ENCODE measurements at regions not wholly inside any gene's neighbourhood (a gene's known extent, or its start where the extent isn't known, plus 50 kb on each side); places are given as distances from the start of the nearest gene placed in this dataset.

DNA sequence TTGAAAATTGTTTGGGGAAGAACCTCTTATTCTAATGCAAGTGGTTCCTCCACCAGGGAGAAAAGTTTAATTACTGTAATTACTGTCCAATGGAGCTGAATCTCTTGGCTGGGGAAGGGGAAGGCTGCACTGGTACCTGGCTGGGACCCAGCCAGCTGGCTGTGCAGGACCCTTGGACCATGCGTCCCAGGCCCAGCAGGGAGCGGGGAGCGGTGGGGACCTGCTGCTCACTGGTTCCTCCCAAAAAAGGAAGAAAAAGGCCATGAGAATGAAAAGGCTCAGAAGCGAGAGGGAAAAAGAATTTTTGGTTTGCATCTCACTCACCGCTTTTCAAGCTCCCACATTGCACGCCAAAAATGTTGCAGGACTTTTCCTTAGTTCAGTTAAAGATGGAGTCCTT, 333.5 kb downstream of the FAM47B start (continued):
- no peak for TF ChIP-seq NFYB (CRISPR knock-in tag; conservative IDR thresholded peaks at IDR 0.05; ENCODE audit: low read depth)

DNA sequence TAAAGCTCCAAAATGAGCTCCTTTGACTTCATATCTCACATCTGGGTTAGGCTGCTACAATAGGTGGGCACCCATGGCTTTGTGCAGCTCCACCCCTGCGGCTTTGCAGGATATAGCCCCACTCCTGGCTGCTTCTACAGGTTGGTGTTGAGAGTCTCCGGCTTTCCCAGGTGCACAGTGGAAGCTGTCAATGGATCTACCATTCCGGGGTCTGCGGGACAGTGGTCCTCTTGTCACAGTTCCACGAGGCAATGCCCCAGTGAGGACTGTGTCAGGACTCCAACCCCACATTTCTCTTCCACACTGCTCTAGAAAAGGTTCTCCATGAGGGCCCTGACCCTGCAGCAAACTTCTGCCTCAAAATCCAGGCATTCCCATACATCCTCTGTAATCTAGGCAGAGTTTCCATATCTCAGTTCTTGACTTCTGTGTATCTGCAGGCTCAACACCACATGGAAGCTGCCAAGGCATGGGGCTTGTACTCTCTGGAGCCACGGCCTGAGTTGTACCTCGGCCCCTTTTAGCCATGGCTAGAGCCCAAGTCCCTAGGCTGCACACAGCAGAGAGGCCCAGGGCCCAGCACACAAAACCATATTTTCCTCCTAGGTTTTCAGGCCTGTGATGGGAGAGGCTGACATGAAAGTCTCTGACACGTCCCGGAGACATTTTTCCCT, 342.8 kb downstream of the FAM47B start:
- CTCF ChIA-PET: no interaction called here
- H3K27me3 Mint-ChIP-seq (ENCODE audit: low read depth): no peaks in the 10 kb centered on the region
- H3K4me3 Mint-ChIP-seq: no peak overlapping the region
- H3K4me1 Mint-ChIP-seq: no peaks in the 10 kb centered on the region
- POLR2A ChIA-PET: no interaction called here
- TF ChIP-seq, protein P1, sequence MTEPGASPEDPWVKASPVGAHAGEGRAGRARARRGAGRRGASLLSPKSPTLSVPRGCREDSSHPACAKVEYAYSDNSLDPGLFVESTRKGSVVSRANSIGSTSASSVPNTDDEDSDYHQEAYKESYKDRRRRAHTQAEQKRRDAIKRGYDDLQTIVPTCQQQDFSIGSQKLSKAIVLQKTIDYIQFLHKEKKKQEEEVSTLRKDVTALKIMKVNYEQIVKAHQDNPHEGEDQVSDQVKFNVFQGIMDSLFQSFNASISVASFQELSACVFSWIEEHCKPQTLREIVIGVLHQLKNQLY (CRISPR knock-in tag; IDR thresholded peaks at IDR 0.05): no peak
- no peak for TF ChIP-seq HMGA2 (CRISPR knock-in tag; IDR thresholded peaks at IDR 0.05)
- TF ChIP-seq ZNF317 (CRISPR knock-in tag; IDR thresholded peaks at IDR 0.05; ENCODE audit: borderline replicate concordance, low read depth): no peak
- TF ChIP-seq FOXK1 (CRISPR knock-in tag; IDR thresholded peaks at IDR 0.05): no peak
- no peak for TF ChIP-seq NFE2L1 (CRISPR knock-in tag; IDR thresholded peaks at IDR 0.05)
- no peak for TF ChIP-seq FOXJ3 (CRISPR knock-in tag; IDR thresholded peaks at IDR 0.05; ENCODE audit: borderline replicate concordance)
- TF ChIP-seq, protein P2, sequence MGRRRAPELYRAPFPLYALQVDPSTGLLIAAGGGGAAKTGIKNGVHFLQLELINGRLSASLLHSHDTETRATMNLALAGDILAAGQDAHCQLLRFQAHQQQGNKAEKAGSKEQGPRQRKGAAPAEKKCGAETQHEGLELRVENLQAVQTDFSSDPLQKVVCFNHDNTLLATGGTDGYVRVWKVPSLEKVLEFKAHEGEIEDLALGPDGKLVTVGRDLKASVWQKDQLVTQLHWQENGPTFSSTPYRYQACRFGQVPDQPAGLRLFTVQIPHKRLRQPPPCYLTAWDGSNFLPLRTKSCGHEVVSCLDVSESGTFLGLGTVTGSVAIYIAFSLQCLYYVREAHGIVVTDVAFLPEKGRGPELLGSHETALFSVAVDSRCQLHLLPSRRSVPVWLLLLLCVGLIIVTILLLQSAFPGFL (CRISPR knock-in tag; IDR thresholded peaks at IDR 0.05; ENCODE audit: borderline replicate concordance): no peak
- no peak for TF ChIP-seq ZNF263 (CRISPR knock-in tag; IDR thresholded peaks at IDR 0.05; ENCODE audit: low read depth)
- TF ChIP-seq, protein P3, sequence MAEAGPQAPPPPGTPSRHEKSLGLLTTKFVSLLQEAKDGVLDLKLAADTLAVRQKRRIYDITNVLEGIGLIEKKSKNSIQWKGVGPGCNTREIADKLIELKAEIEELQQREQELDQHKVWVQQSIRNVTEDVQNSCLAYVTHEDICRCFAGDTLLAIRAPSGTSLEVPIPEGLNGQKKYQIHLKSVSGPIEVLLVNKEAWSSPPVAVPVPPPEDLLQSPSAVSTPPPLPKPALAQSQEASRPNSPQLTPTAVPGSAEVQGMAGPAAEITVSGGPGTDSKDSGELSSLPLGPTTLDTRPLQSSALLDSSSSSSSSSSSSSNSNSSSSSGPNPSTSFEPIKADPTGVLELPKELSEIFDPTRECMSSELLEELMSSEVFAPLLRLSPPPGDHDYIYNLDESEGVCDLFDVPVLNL (CRISPR knock-in tag; IDR thresholded peaks at IDR 0.05; ENCODE audit: borderline replicate concordance, low read depth): no peak
- TF ChIP-seq CBFB (CRISPR knock-in tag; IDR thresholded peaks at IDR 0.05; ENCODE audit: low read depth): no peak
- no peak for TF ChIP-seq TP53 (CRISPR knock-in tag; IDR thresholded peaks at IDR 0.05)
- TF ChIP-seq NFYB (CRISPR knock-in tag; conservative IDR thresholded peaks at IDR 0.05; ENCODE audit: low read depth): no peak
- TF ChIP-seq, protein P4, sequence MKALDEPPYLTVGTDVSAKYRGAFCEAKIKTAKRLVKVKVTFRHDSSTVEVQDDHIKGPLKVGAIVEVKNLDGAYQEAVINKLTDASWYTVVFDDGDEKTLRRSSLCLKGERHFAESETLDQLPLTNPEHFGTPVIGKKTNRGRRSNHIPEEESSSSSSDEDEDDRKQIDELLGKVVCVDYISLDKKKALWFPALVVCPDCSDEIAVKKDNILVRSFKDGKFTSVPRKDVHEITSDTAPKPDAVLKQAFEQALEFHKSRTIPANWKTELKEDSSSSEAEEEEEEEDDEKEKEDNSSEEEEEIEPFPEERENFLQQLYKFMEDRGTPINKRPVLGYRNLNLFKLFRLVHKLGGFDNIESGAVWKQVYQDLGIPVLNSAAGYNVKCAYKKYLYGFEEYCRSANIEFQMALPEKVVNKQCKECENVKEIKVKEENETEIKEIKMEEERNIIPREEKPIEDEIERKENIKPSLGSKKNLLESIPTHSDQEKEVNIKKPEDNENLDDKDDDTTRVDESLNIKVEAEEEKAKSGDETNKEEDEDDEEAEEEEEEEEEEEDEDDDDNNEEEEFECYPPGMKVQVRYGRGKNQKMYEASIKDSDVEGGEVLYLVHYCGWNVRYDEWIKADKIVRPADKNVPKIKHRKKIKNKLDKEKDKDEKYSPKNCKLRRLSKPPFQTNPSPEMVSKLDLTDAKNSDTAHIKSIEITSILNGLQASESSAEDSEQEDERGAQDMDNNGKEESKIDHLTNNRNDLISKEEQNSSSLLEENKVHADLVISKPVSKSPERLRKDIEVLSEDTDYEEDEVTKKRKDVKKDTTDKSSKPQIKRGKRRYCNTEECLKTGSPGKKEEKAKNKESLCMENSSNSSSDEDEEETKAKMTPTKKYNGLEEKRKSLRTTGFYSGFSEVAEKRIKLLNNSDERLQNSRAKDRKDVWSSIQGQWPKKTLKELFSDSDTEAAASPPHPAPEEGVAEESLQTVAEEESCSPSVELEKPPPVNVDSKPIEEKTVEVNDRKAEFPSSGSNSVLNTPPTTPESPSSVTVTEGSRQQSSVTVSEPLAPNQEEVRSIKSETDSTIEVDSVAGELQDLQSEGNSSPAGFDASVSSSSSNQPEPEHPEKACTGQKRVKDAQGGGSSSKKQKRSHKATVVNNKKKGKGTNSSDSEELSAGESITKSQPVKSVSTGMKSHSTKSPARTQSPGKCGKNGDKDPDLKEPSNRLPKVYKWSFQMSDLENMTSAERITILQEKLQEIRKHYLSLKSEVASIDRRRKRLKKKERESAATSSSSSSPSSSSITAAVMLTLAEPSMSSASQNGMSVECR (CRISPR knock-in tag; IDR thresholded peaks at IDR 0.05; ENCODE audit: borderline replicate concordance): no peak
- TF ChIP-seq, protein P5, sequence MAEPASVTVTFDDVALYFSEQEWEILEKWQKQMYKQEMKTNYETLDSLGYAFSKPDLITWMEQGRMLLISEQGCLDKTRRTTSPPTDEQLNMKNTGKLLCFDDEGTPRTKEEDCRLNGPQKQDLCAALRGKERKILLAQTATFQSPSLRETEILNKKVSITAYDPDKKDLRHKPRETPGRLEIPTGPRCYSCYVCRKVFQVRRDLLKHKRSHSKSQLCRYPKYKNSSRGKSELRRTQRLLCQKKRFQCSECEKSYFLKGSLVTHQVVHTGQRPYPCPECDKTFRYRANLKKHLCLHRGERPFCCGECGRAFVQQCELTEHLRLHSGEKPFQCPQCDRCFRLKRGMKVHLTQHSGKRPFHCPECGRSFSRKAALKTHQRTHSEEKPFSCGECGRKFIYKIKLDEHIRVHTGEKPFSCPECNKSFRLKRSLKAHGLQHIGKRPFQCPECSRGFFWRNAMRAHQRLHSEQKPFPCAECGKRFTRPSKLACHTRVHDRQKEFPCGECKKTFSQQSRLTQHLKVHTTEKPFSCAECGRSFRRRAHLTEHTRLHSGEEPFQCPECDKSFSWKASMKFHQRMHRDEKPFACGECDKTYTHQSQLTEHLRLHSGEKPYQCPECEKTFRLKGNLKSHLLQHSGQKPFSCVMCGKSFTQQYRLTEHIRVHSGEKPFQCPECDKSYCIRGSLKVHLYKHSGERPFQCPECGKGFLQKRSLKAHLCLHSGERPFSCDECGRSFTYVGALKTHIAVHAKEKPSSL (CRISPR knock-in tag; conservative IDR thresholded peaks at IDR 0.05): no peak
- no peak for TF ChIP-seq TCF7 (CRISPR knock-in tag; IDR thresholded peaks at IDR 0.05; ENCODE audit: low read depth)
- TF ChIP-seq ZNF232 (CRISPR knock-in tag; IDR thresholded peaks at IDR 0.05): no peak
- TF ChIP-seq, protein P6, sequence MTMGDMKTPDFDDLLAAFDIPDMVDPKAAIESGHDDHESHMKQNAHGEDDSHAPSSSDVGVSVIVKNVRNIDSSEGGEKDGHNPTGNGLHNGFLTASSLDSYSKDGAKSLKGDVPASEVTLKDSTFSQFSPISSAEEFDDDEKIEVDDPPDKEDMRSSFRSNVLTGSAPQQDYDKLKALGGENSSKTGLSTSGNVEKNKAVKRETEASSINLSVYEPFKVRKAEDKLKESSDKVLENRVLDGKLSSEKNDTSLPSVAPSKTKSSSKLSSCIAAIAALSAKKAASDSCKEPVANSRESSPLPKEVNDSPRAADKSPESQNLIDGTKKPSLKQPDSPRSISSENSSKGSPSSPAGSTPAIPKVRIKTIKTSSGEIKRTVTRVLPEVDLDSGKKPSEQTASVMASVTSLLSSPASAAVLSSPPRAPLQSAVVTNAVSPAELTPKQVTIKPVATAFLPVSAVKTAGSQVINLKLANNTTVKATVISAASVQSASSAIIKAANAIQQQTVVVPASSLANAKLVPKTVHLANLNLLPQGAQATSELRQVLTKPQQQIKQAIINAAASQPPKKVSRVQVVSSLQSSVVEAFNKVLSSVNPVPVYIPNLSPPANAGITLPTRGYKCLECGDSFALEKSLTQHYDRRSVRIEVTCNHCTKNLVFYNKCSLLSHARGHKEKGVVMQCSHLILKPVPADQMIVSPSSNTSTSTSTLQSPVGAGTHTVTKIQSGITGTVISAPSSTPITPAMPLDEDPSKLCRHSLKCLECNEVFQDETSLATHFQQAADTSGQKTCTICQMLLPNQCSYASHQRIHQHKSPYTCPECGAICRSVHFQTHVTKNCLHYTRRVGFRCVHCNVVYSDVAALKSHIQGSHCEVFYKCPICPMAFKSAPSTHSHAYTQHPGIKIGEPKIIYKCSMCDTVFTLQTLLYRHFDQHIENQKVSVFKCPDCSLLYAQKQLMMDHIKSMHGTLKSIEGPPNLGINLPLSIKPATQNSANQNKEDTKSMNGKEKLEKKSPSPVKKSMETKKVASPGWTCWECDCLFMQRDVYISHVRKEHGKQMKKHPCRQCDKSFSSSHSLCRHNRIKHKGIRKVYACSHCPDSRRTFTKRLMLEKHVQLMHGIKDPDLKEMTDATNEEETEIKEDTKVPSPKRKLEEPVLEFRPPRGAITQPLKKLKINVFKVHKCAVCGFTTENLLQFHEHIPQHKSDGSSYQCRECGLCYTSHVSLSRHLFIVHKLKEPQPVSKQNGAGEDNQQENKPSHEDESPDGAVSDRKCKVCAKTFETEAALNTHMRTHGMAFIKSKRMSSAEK (CRISPR knock-in tag; IDR thresholded peaks at IDR 0.05; ENCODE audit: borderline replicate concordance): no peak
- TF ChIP-seq NR3C1 (CRISPR knock-in tag; conservative IDR thresholded peaks at IDR 0.05; ENCODE audit: low read depth): no peak
- TF ChIP-seq, protein P7, sequence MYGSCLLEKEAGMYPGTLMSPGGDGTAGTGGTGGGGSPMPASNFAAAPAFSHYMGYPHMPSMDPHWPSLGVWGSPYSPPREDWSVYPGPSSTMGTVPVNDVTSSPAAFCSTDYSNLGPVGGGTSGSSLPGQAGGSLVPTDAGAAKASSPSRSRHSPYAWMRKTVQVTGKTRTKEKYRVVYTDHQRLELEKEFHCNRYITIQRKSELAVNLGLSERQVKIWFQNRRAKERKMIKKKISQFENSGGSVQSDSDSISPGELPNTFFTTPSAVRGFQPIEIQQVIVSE (CRISPR knock-in tag; IDR thresholded peaks at IDR 0.05; ENCODE audit: borderline replicate concordance): no peak
- DNase-seq (ENCODE audit: low spot score) (no peak), ATAC-seq (no peak)
- 0 out of 2 replicates have a peak, but pooled peaks cover 8% of the 10 kb centered on the region for H3K9me3 Mint-ChIP-seq
- no peaks in the 10 kb centered on the region for H3K36me3 Mint-ChIP-seq
- no peak overlapping the region for H3K27ac Mint-ChIP-seq
